Effector memory CD4-positive, alpha-beta T cell (primary cell): ENCODE measurements at regions not wholly inside any gene's neighbourhood (a gene's known extent, or its start where the extent isn't known, plus 50 kb on each side); places are given as distances from the start of the nearest gene placed in this dataset.
"Not testable (repeated sequence)": the region's sequence is repeated elsewhere in the genome, so short reads cannot be mapped to it uniquely, and the experiment has no call there.

Source experiments
- DNase-seq, 3 donors: peaks; one replicate each; pipeline ENCODE4 v3.0.0-alpha.2; 2020
- H3K27ac ChIP-seq: 2 replicates; pipeline ENCODE4 v1.7.0; 2013; ENCODE audit warnings: mild to moderate bottlenecking, low read length, moderate library complexity; ENCODE audit not compliant: insufficient read depth, poor library complexity, severe bottlenecking
- H3K27me3 ChIP-seq: replicated peaks from 2 replicates; pipeline ENCODE4 v1.7.0; 2013; ENCODE audit warnings: mild to moderate bottlenecking, low read length; ENCODE audit not compliant: insufficient read depth, control insufficient read depth, poor library complexity, severe bottlenecking
- H3K36me3 ChIP-seq: 2 replicates; pipeline ENCODE4 v1.7.0; 2013; ENCODE audit warnings: mild to moderate bottlenecking, low read length, moderate library complexity; ENCODE audit not compliant: control insufficient read depth, insufficient read depth
- H3K4me1 ChIP-seq: 2 replicates; pipeline ENCODE4 v1.7.0; 2013; ENCODE audit warnings: low read length, mild to moderate bottlenecking; ENCODE audit not compliant: control insufficient read depth, insufficient read depth, poor library complexity, severe bottlenecking
- H3K4me3 ChIP-seq: 2 replicates; pipeline ENCODE4 v1.7.0; 2013; ENCODE audit warnings: low read length, low read depth, mild to moderate bottlenecking; ENCODE audit not compliant: insufficient read depth, poor library complexity, severe bottlenecking
- H3K9me3 ChIP-seq: 2 replicates; pipeline ENCODE4 v1.7.0; 2013; ENCODE audit warnings: mild to moderate bottlenecking, low read length, moderate library complexity; ENCODE audit not compliant: control insufficient read depth

- H3K27me3 ChIP-seq, H3K9me3 ChIP-seq, H3K4me3 ChIP-seq, H3K27ac ChIP-seq, H3K36me3 ChIP-seq, H3K4me1 ChIP-seq: not testable (repeated sequence)
- DNase-seq: peak in 1 of 3 donors; percentile 10
Measured at GRCh38 chr1:146478125-146478720, 249.4 kb upstream of the NOTCH2NLA start.

- H3K4me3 ChIP-seq, H3K27me3 ChIP-seq, H3K27ac ChIP-seq, H3K36me3 ChIP-seq, DNase-seq, H3K4me1 ChIP-seq, H3K9me3 ChIP-seq: not testable (repeated sequence)
Measured at GRCh38 chr1:146475086-146475485, 246.3 kb upstream of the NOTCH2NLA start.

GRCh38 chr1:146474216-146474615 is 245.4 kb upstream of the NOTCH2NLA start:
- not testable (repeated sequence) for H3K9me3 ChIP-seq, H3K36me3 ChIP-seq, DNase-seq, H3K4me1 ChIP-seq, H3K27me3 ChIP-seq, H3K27ac ChIP-seq, H3K4me3 ChIP-seq

GRCh38 chr1:146472192-146472861 is 243.5 kb upstream of the NOTCH2NLA start:
- not testable (repeated sequence) for H3K4me1 ChIP-seq, H3K9me3 ChIP-seq, H3K27me3 ChIP-seq, H3K36me3 ChIP-seq
- DNase-seq: peak; percentile 39 to 55 (median 54)
- Histone ChIP-seq H3K4me3 (peak overlapping the region; percentile 39), H3K27ac (peak overlapping the region; percentile 13)

- not testable (repeated sequence) for H3K27ac ChIP-seq, DNase-seq, H3K4me1 ChIP-seq, H3K36me3 ChIP-seq, H3K9me3 ChIP-seq, H3K27me3 ChIP-seq, H3K4me3 ChIP-seq
Measured at GRCh38 chr1:146459939-146460338, 231.1 kb upstream of the NOTCH2NLA start.

- not testable (repeated sequence) for H3K4me3 ChIP-seq, H3K27me3 ChIP-seq, H3K36me3 ChIP-seq, DNase-seq, H3K4me1 ChIP-seq, H3K9me3 ChIP-seq, H3K27ac ChIP-seq
Measured at GRCh38 chr1:146459308-146459707, 230.5 kb upstream of the NOTCH2NLA start.

GRCh38 chr1:146448877-146449246 is 220.0 kb upstream of the NOTCH2NLA start:
- not testable (repeated sequence) for H3K4me1 ChIP-seq, H3K36me3 ChIP-seq, H3K27ac ChIP-seq, H3K9me3 ChIP-seq, DNase-seq, H3K27me3 ChIP-seq, H3K4me3 ChIP-seq

GRCh38 chr1:146448212-146448876 is 219.5 kb upstream of the NOTCH2NLA start:
- not testable (repeated sequence) for H3K27me3 ChIP-seq, H3K36me3 ChIP-seq, H3K9me3 ChIP-seq, H3K4me1 ChIP-seq, H3K4me3 ChIP-seq, H3K27ac ChIP-seq
- DNase-seq: peak; percentile 14 to 44 (median 34)

- DNase-seq: peak in 2 of 3 donors; percentile 19 to 20
- H3K4me1 ChIP-seq, H3K27ac ChIP-seq, H3K27me3 ChIP-seq, H3K36me3 ChIP-seq, H3K9me3 ChIP-seq: not testable (repeated sequence)
- peak overlapping the region; percentile 29 for H3K4me3 ChIP-seq
Measured at GRCh38 chr1:146443871-146444222, 215.0 kb upstream of the NOTCH2NLA start.

GRCh38 chr1:146443088-146443870 is 214.5 kb upstream of the NOTCH2NLA start:
- not testable (repeated sequence) for H3K9me3 ChIP-seq
- DNase-seq: peak in 2 of 3 donors; percentile 13 to 15

More at GRCh38 chr1:146443088-146443870, 214.5 kb upstream of the NOTCH2NLA start:
- H3K36me3 ChIP-seq, H3K27me3 ChIP-seq, H3K4me1 ChIP-seq, H3K4me3 ChIP-seq, H3K27ac ChIP-seq: not testable (repeated sequence)
